Mucosa of stomach (tissue), 1 donor: ENCODE measurements at regions not wholly inside any gene's neighbourhood (a gene's known extent, or its start where the extent isn't known, plus 50 kb on each side); places are given as distances from the start of the nearest gene placed in this dataset.

Experiments
- H3K27me3 ChIP-seq: one replicate; pipeline ENCODE4 v1.7.0; 2013; ENCODE audit warnings: mild to moderate bottlenecking, low read length; ENCODE audit not compliant: control insufficient read depth, insufficient read depth
- H3K36me3 ChIP-seq: one replicate; pipeline ENCODE4 v1.7.0; 2013; ENCODE audit warnings: low read length; ENCODE audit not compliant: control insufficient read depth, insufficient read depth
- H3K4me1 ChIP-seq: one replicate; pipeline ENCODE4 v1.7.0; 2013; ENCODE audit warnings: mild to moderate bottlenecking, low read length; ENCODE audit not compliant: control insufficient read depth, insufficient read depth
- H3K4me3 ChIP-seq: one replicate; pipeline ENCODE4 v1.7.0; 2013; ENCODE audit warnings: low read length
- H3K9ac ChIP-seq: one replicate; pipeline ENCODE4 v1.7.0; 2013; ENCODE audit warnings: mild to moderate bottlenecking, low read length, moderate library complexity
- H3K9me3 ChIP-seq: one replicate; pipeline ENCODE4 v1.7.0; 2013; ENCODE audit warnings: mild to moderate bottlenecking, low read length, moderate library complexity; ENCODE audit not compliant: control insufficient read depth
- donor health status: Pancreatic carcinoma.

GRCh38 chr18:40642692-40643229, 1312.3 kb upstream of the PIK3C3 start:
- Histone ChIP-seq H3K4me3 (no peak overlapping the region), H3K4me1 (no peaks in the 10 kb centered on the region), H3K36me3 (no peaks in the 10 kb centered on the region), H3K9me3 (no peaks in the 10 kb centered on the region), H3K27me3 (no peaks in the 10 kb centered on the region), H3K9ac (no peak overlapping the region)

GRCh38 chr18:40631319-40631718, 1323.7 kb upstream of the PIK3C3 start:
- Histone ChIP-seq H3K4me3 (no peak overlapping the region), H3K9me3 (no peaks in the 10 kb centered on the region), H3K36me3 (no peaks in the 10 kb centered on the region), H3K27me3 (no peaks in the 10 kb centered on the region), H3K9ac (no peak overlapping the region), H3K4me1 (no peaks in the 10 kb centered on the region)

- no peak overlapping the region for H3K9ac ChIP-seq
- H3K4me1 ChIP-seq = no peaks in the 10 kb centered on the region
- H3K36me3 ChIP-seq = no peaks in the 10 kb centered on the region
- H3K9me3 ChIP-seq = no peaks in the 10 kb centered on the region
- no peak overlapping the region for H3K4me3 ChIP-seq
- H3K27me3 ChIP-seq = no peaks in the 10 kb centered on the region
These were observed 1324.5 kb upstream of the PIK3C3 start for GRCh38 chr18:40630496-40630895.

GRCh38 chr18:40624959-40625358, 1330.1 kb upstream of the PIK3C3 start:
- Histone ChIP-seq H3K4me3 (no peak overlapping the region), H3K27me3 (no peaks in the 10 kb centered on the region), H3K4me1 (no peaks in the 10 kb centered on the region), H3K36me3 (no peaks in the 10 kb centered on the region), H3K9ac (no peak overlapping the region), H3K9me3 (no peaks in the 10 kb centered on the region)

- H3K4me1 ChIP-seq = no peaks in the 10 kb centered on the region
- no peak overlapping the region for H3K4me3 ChIP-seq
- no peaks in the 10 kb centered on the region for H3K9me3 ChIP-seq
- H3K36me3 ChIP-seq = no peaks in the 10 kb centered on the region
- no peaks in the 10 kb centered on the region for H3K27me3 ChIP-seq
- H3K9ac ChIP-seq = no peak overlapping the region
These were observed 1341.3 kb upstream of the PIK3C3 start for GRCh38 chr18:40613721-40614120.

- Histone ChIP-seq H3K9me3 (no peaks in the 10 kb centered on the region), H3K9ac (no peak overlapping the region), H3K4me3 (no peak overlapping the region), H3K36me3 (no peaks in the 10 kb centered on the region), H3K27me3 (no peaks in the 10 kb centered on the region), H3K4me1 (no peaks in the 10 kb centered on the region)
These were observed 1342.7 kb upstream of the PIK3C3 start for GRCh38 chr18:40612356-40612755.

GRCh38 chr18:40608226-40608625, 1346.8 kb upstream of the PIK3C3 start:
- no peaks in the 10 kb centered on the region for H3K27me3 ChIP-seq
- H3K4me1 ChIP-seq = no peaks in the 10 kb centered on the region
- no peaks in the 10 kb centered on the region for H3K36me3 ChIP-seq
- H3K9ac ChIP-seq = no peak overlapping the region
- H3K9me3 ChIP-seq = no peaks in the 10 kb centered on the region
- no peak overlapping the region for H3K4me3 ChIP-seq

- no peaks in the 10 kb centered on the region for H3K36me3 ChIP-seq
- H3K4me1 ChIP-seq = no peaks in the 10 kb centered on the region
- H3K4me3 ChIP-seq = no peak overlapping the region
- no peaks in the 10 kb centered on the region for H3K9me3 ChIP-seq
- no peaks in the 10 kb centered on the region for H3K27me3 ChIP-seq
- no peak overlapping the region for H3K9ac ChIP-seq
These were observed 1347.4 kb upstream of the PIK3C3 start for GRCh38 chr18:40607542-40608148.

GRCh38 chr18:40606996-40607395, 1348.0 kb upstream of the PIK3C3 start:
- H3K4me3 ChIP-seq = no peak overlapping the region
- no peaks in the 10 kb centered on the region for H3K4me1 ChIP-seq
- no peaks in the 10 kb centered on the region for H3K36me3 ChIP-seq
- H3K9ac ChIP-seq = no peak overlapping the region
- no peaks in the 10 kb centered on the region for H3K27me3 ChIP-seq
- H3K9me3 ChIP-seq = no peaks in the 10 kb centered on the region

GRCh38 chr18:40583671-40584070, 1371.4 kb upstream of the PIK3C3 start:
- H3K9me3 ChIP-seq = no peaks in the 10 kb centered on the region

GRCh38 chr18:40582105-40582504, 1372.9 kb upstream of the PIK3C3 start:
- Histone ChIP-seq H3K9me3 (no peaks in the 10 kb centered on the region), H3K4me3 (no peak overlapping the region), H3K27me3 (no peaks in the 10 kb centered on the region), H3K4me1 (no peaks in the 10 kb centered on the region), H3K9ac (no peak overlapping the region), H3K36me3 (no peaks in the 10 kb centered on the region)

More at GRCh38 chr18:40583671-40584070, 1371.4 kb upstream of the PIK3C3 start:
- Histone ChIP-seq H3K36me3 (no peaks in the 10 kb centered on the region), H3K4me3 (no peak overlapping the region), H3K9ac (no peak overlapping the region), H3K27me3 (no peaks in the 10 kb centered on the region), H3K4me1 (no peaks in the 10 kb centered on the region)

- Histone ChIP-seq H3K4me1 (no peaks in the 10 kb centered on the region), H3K4me3 (no peak overlapping the region), H3K9me3 (no peaks in the 10 kb centered on the region), H3K36me3 (no peaks in the 10 kb centered on the region), H3K27me3 (no peaks in the 10 kb centered on the region), H3K9ac (no peak overlapping the region)
These were observed 1377.1 kb upstream of the PIK3C3 start for GRCh38 chr18:40577981-40578365.
